ENCODE measurements at regions not wholly inside any gene's neighbourhood (a gene's known extent, or its start where the extent isn't known, plus 50 kb on each side); places are given as distances from the start of the nearest gene placed in this dataset.

GRCh38 chr12:58268069-58268468 is 326.7 kb downstream of the ATP23 start:
- DNase-seq (ENCODE audit: low read depth in 2 of 2) = peak; percentile 31 to 34

- no peak for DNase-seq (ENCODE audit: low read depth in 2 of 2)
These were observed 328.1 kb downstream of the ATP23 start for GRCh38 chr12:58269476-58269875.

- DNase-seq (ENCODE audit: low read depth in 2 of 2) = no peak
These were observed 329.8 kb downstream of the ATP23 start for GRCh38 chr12:58270966-58271705.

- DNase-seq (ENCODE audit: low read depth in 2 of 2) = no peak
These were observed 331.1 kb downstream of the ATP23 start for GRCh38 chr12:58272461-58272860.

- no peak for DNase-seq (ENCODE audit: low read depth in 2 of 2)
These were observed 335.9 kb downstream of the ATP23 start for GRCh38 chr12:58277231-58277630.

- no peak for DNase-seq (ENCODE audit: low read depth in 2 of 2)
These were observed 342.2 kb downstream of the ATP23 start for GRCh38 chr12:58283553-58283952.

GRCh38 chr12:58285551-58285950 is 344.2 kb downstream of the ATP23 start:
- DNase-seq (ENCODE audit: low read depth in 2 of 2) = no peak

- no peak for DNase-seq (ENCODE audit: low read depth in 2 of 2)
These were observed 345.0 kb downstream of the ATP23 start for GRCh38 chr12:58286353-58286752.

- peak; percentile 78 to 86 for DNase-seq (ENCODE audit: low read depth in 2 of 2)
These were observed 346.8 kb downstream of the ATP23 start for GRCh38 chr12:58288190-58288589.

GRCh38 chr12:58291106-58291505 is 349.7 kb downstream of the ATP23 start:
- DNase-seq (ENCODE audit: low read depth in 2 of 2) = no peak

- DNase-seq (ENCODE audit: low read depth in 2 of 2) = no peak
These were observed 352.1 kb downstream of the ATP23 start for GRCh38 chr12:58293308-58293982.

- no peak for DNase-seq (ENCODE audit: low read depth in 2 of 2)
These were observed 353.9 kb downstream of the ATP23 start for GRCh38 chr12:58295268-58295667.

- DNase-seq (ENCODE audit: low read depth in 2 of 2) = no peak
These were observed 355.5 kb downstream of the ATP23 start for GRCh38 chr12:58296863-58297262.

- DNase-seq (ENCODE audit: low read depth in 2 of 2) = no peak
These were observed 357.4 kb downstream of the ATP23 start for GRCh38 chr12:58298803-58299202.

GRCh38 chr12:58299371-58299770 is 358.0 kb downstream of the ATP23 start:
- DNase-seq (ENCODE audit: low read depth in 2 of 2) = no peak

- DNase-seq (ENCODE audit: low read depth in 2 of 2) = no peak
These were observed 359.8 kb downstream of the ATP23 start for GRCh38 chr12:58301038-58301729.

- no peak for DNase-seq (ENCODE audit: low read depth in 2 of 2)
These were observed 360.4 kb downstream of the ATP23 start for GRCh38 chr12:58301730-58302122.

- no peak for DNase-seq (ENCODE audit: low read depth in 2 of 2)
These were observed 361.2 kb downstream of the ATP23 start for GRCh38 chr12:58302487-58303011.

- no peak for DNase-seq (ENCODE audit: low read depth in 2 of 2)
These were observed 365.1 kb downstream of the ATP23 start for GRCh38 chr12:58306266-58307000.

GRCh38 chr12:58309806-58310205 is 368.4 kb downstream of the ATP23 start:
- DNase-seq (ENCODE audit: low read depth in 2 of 2) = no peak

GRCh38 chr12:58310368-58310767 is 369.0 kb downstream of the ATP23 start:
- no peak for DNase-seq (ENCODE audit: low read depth in 2 of 2)

Measured in fibroblast of skin of left biceps (primary cell).